Adrenal gland (tissue), 9 donors: ENCODE measurements at regions not wholly inside any gene's neighbourhood (a gene's known extent, or its start where the extent isn't known, plus 50 kb on each side); places are given as distances from the start of the nearest gene placed in this dataset.

Source experiments
- DNase-seq, 7 donors: peaks; one replicate each; pipeline ENCODE4 v3.0.0-alpha.2; 2019 to 2020
- H3K27ac ChIP-seq, 5 donors: fragments of 200-600 bp; sonication (generic) in 4 of 5; 1 replicate in 3 of 5; 2 replicates in 2 of 5; pipeline versions ENCODE4 v1.5.1 to v1.8.0; 2016 to 2020; ENCODE audit warnings: mild to moderate bottlenecking in 1 of 5
- H3K27me3 ChIP-seq: fragments of 200-600 bp; 2 replicates; pipeline ENCODE4 v1.8.0; 2021
- H3K36me3 ChIP-seq, 2 donors: fragments of 200-600 bp; replicated peaks in 1 of 2; 1 replicate in 1 of 2; 2 replicates in 1 of 2; pipeline versions ENCODE4 v1.5.1 to v1.8.0; 2018 to 2022
- H3K4me1 ChIP-seq, 2 donors: fragments of 200-600 bp; replicated peaks in 1 of 2; 1 replicate in 1 of 2; 2 replicates in 1 of 2; pipeline versions ENCODE4 v1.5.1 to v1.8.0; 2018 to 2021
- H3K4me3 ChIP-seq, 4 donors: fragments of 200-600 bp; sonication (generic) in 3 of 4; one replicate each; pipeline ENCODE4 v1.5.1; 2016 to 2018
- H3K9me3 ChIP-seq, 3 donors: fragments of 200-600 bp; sonication (generic) in 1 of 3; replicated peaks in 1 of 3; 1 replicate in 2 of 3; 2 replicates in 1 of 3; pipeline versions ENCODE4 v1.5.1 to v1.8.0; 2016 to 2021
- CTCF ChIP-seq, 6 experiments: fragments of 450-650 bp in 4 of 6; fragments of 200-600 bp in 2 of 6; sonication (generic) in 1 of 6; IDR thresholded peaks; 1 replicate in 5 of 6; 2 replicates in 1 of 6; pipeline versions ENCODE4 v1.5.1 to v1.8.0; 2016 to 2021; ENCODE audit warnings: antibody characterized with exemption in 6 of 6, mild to moderate bottlenecking in 2 of 6, moderate library complexity in 1 of 6
- POLR2A ChIP-seq, 2 donors: fragments of 450-650 bp; IDR thresholded peaks; one replicate each; pipeline ENCODE4 v1.6.1; 2017; ENCODE audit warnings: antibody characterized with exemption in 2 of 2, mild to moderate bottlenecking in 2 of 2, moderate library complexity in 1 of 2
- WGBS, 4 donors: extraction: QIAGEN DNeasy Blood & Tissue Kit in 2 of 4; methylation state at CpG; one replicate each; pipeline versions ENCODE4 v1.1.5 to v1.1.7; 2013 to 2017; 5-methylcytosine and 5-hydroxymethylcytosine counted together
- intact Hi-C, 2 donors: fragments of 100-400 bp; cut with DNase I; formaldehyde crosslinking; loops; one replicate each; pipeline versions ENCODE4 v1.14.1 to v1.15.0; 2022 to 2023
- donor health status: healthy with polysubstance abuse.
- donor health status: Bipolar disorder and iron deficiency.
- donor health status: DM: yes; HTN: yes; CAD: no.
- donor health status: DM: no; HTN: no; CAD: no.
- donor health status: DM: no; HTN: no; CAD: no.

DNA sequence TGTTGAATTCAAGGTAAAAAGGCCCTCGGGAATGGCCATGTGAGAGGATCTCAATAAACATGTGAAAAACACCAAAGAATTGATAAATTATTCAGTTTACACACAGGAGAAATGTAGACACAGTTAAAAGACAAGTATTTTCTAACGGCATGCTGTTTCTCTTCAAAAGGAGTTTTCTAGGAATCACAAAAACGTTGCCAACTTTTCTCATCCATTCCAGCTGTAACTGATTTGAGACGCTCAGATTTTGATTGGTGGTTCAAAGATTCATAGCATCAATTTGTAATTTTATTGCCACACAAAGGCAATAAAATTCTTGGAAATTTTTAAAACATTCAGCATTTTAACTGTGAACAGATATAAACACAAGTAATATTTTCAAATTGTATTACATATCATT lies 384.9 kb upstream of the PFKP start:
- WGBS, 4 donors = 34 to 59% (median 51%) methylated on average over 4 of the region's 4 CpGs
- intact Hi-C loops = no loop called here

GRCh38 chr10:2681891-2682290 lies 385.5 kb upstream of the PFKP start:
- no peak for TF ChIP-seq CTCF (IDR thresholded peaks at IDR 0.05)
- no peak for TF ChIP-seq POLR2A (IDR thresholded peaks at IDR 0.05)
- H3K36me3 ChIP-seq = no peaks in the 10 kb centered on the region
- H3K4me1 ChIP-seq = no peaks in the 10 kb centered on the region
- no peak overlapping the region for H3K27ac ChIP-seq
- no peak overlapping the region for H3K4me3 ChIP-seq
- H3K9me3 ChIP-seq = no peaks in the 10 kb centered on the region
- no peak for DNase-seq
- intact Hi-C loops = no loop called here
- 62 to 73% (median 70%) methylated on average over 6 of the region's 6 CpGs for WGBS, 4 donors
- no peaks in the 10 kb centered on the region for H3K27me3 ChIP-seq

More for the DNA sequence above, 384.9 kb upstream of the PFKP start:
- Histone ChIP-seq H3K4me3 (no peak overlapping the region), H3K36me3 (no peaks in the 10 kb centered on the region), H3K9me3 (no peaks in the 10 kb centered on the region), H3K4me1 (no peaks in the 10 kb centered on the region), H3K27me3 (no peaks in the 10 kb centered on the region), H3K27ac (no peak overlapping the region)
- no peak for TF ChIP-seq CTCF (IDR thresholded peaks at IDR 0.05)
- TF ChIP-seq POLR2A (IDR thresholded peaks at IDR 0.05) = no peak
- no peak for DNase-seq

- Histone ChIP-seq H3K27me3 (no peaks in the 10 kb centered on the region), H3K9me3 (no peaks in the 10 kb centered on the region), H3K36me3 (no peaks in the 10 kb centered on the region), H3K4me1 (no peaks in the 10 kb centered on the region), H3K27ac (no peak overlapping the region), H3K4me3 (no peak overlapping the region)
- TF ChIP-seq POLR2A (IDR thresholded peaks at IDR 0.05) (no peak), CTCF (IDR thresholded peaks at IDR 0.05) (no peak)
- intact Hi-C loops = no loop called here
- WGBS, 4 donors = 56 to 75% (median 66%) methylated on average over 8 of the region's 8 CpGs
- DNase-seq = no peak
Measured at GRCh38 chr10:2680821-2681220, 386.5 kb upstream of the PFKP start.

GRCh38 chr10:2679646-2680045 lies 387.7 kb upstream of the PFKP start:
- intact Hi-C loops = loop anchor here in 1 of 2 donors (10.0 kb wide), 1 partner anchor 1205 kb away; no protein-coding TSS in a partner anchor
- Histone ChIP-seq H3K36me3 (no peaks in the 10 kb centered on the region), H3K27me3 (no peaks in the 10 kb centered on the region), H3K9me3 (no peaks in the 10 kb centered on the region), H3K27ac (no peak overlapping the region), H3K4me1 (no peaks in the 10 kb centered on the region), H3K4me3 (no peak overlapping the region)
- DNase-seq = no peak
- 70 to 86% (median 82%) methylated on average over 4 to 12 of the region's 12 CpGs for WGBS, 4 donors
- TF ChIP-seq CTCF (IDR thresholded peaks at IDR 0.05) (no peak), POLR2A (IDR thresholded peaks at IDR 0.05) (no peak)
